ENCODE measurements at regions not wholly inside any gene's neighbourhood (a gene's known extent, or its start where the extent isn't known, plus 50 kb on each side); places are given as distances from the start of the nearest gene placed in this dataset.

DNA sequence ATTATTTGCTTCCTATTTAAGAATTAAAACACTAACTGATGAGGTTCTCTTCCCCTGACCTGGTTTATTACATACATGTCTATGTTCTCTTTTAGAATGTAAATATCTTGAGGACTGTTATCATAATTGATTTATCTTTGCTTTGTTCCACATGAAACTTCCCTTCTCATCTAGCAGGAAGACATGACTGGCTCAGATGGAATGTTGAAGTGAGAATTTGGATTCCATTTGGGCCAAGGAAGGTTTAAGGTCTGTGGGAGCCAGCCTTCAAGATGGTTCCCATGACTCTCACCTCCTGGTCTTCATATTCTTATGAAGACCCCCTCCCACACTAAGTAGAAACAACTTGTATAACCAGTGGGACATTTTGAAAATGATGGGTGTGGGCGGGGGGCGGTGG, 222.2 kb upstream of the GADL1 start:
- H3K27me3 ChIP-seq (ENCODE audit: insufficient read depth, low read length, poor library complexity, severe bottlenecking) = no peaks in the 10 kb centered on the region
- no peaks in the 10 kb centered on the region for H4K20me1 ChIP-seq (ENCODE audit: insufficient read depth, low read length, poor library complexity, severe bottlenecking)
- H3K9me2 ChIP-seq (replicated peaks; ENCODE audit: low read depth, low read length) = no peaks in the 10 kb centered on the region
- no peaks in the 10 kb centered on the region for H3F3A ChIP-seq (ENCODE audit: low read depth)
- no peaks in the 10 kb centered on the region for H3K79me2 ChIP-seq (ENCODE audit: insufficient read depth, low read length)
- H3K4me1 ChIP-seq (ENCODE audit: insufficient read depth, low read length, poor library complexity, severe bottlenecking) = peaks cover 6% of the 10 kb centered on the region
- no peak overlapping the region for H3K9ac ChIP-seq (ENCODE audit: low read depth, low read length, poor library complexity, severe bottlenecking)
- H3K9me3 ChIP-seq (ENCODE audit: insufficient read depth, low read depth, low read length) = 0 out of 2 replicates have a peak, but pooled peaks cover 6% of the 10 kb centered on the region
- H3K4me3 ChIP-seq (ENCODE audit: low read length, poor library complexity, severe bottlenecking) = no peak overlapping the region
- no peak overlapping the region for H3K4me2 ChIP-seq (ENCODE audit: low read depth, low read length, poor library complexity, severe bottlenecking)
- TF ChIP-seq, protein P1, sequence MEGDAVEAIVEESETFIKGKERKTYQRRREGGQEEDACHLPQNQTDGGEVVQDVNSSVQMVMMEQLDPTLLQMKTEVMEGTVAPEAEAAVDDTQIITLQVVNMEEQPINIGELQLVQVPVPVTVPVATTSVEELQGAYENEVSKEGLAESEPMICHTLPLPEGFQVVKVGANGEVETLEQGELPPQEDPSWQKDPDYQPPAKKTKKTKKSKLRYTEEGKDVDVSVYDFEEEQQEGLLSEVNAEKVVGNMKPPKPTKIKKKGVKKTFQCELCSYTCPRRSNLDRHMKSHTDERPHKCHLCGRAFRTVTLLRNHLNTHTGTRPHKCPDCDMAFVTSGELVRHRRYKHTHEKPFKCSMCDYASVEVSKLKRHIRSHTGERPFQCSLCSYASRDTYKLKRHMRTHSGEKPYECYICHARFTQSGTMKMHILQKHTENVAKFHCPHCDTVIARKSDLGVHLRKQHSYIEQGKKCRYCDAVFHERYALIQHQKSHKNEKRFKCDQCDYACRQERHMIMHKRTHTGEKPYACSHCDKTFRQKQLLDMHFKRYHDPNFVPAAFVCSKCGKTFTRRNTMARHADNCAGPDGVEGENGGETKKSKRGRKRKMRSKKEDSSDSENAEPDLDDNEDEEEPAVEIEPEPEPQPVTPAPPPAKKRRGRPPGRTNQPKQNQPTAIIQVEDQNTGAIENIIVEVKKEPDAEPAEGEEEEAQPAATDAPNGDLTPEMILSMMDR (conservative IDR thresholded peaks at IDR 0.05; ENCODE audit: low read length) = no peak
- no peaks in the 10 kb centered on the region for H3K36me3 ChIP-seq (ENCODE audit: insufficient read depth, low read length)
- H2AFZ ChIP-seq (ENCODE audit: low read length) = no peak overlapping the region

DNA sequence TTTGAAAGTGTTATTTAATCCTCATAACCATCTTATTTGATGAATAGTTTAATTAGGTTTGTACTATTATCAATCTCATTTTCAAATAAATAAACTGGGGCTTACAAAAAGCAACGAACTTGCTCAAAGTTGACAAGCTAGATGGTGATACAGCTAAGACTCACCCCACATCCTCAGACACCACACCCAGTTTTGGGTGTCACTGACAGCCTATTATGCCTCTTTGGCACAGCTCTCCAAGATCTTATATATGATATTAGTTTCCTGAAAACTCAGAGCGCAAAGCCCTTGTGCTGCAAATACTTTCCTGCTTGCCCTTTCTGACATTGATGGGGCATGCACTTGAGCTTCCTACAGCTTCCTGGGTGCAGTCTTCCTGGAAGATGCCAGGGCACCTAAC, 223.4 kb upstream of the GADL1 start:
- no peak overlapping the region for H3K9ac ChIP-seq (ENCODE audit: low read depth, low read length, poor library complexity, severe bottlenecking)
- peaks cover 6% of the 10 kb centered on the region for H3K4me1 ChIP-seq (ENCODE audit: insufficient read depth, low read length, poor library complexity, severe bottlenecking)
- H2AFZ ChIP-seq (ENCODE audit: low read length) = no peak overlapping the region
- H3K4me3 ChIP-seq (ENCODE audit: low read length, poor library complexity, severe bottlenecking) = no peak overlapping the region
- no peaks in the 10 kb centered on the region for H3K9me2 ChIP-seq (replicated peaks; ENCODE audit: low read depth, low read length)
- TF ChIP-seq, protein P1 (conservative IDR thresholded peaks at IDR 0.05; ENCODE audit: low read length) = no peak
- TF ChIP-seq EZH2phosphoT487 (IDR thresholded peaks at IDR 0.05; ENCODE audit: borderline replicate concordance) = no peak
- no peaks in the 10 kb centered on the region for H4K20me1 ChIP-seq (ENCODE audit: insufficient read depth, low read length, poor library complexity, severe bottlenecking)
- no peaks in the 10 kb centered on the region for H3K27me3 ChIP-seq (ENCODE audit: insufficient read depth, low read length, poor library complexity, severe bottlenecking)
- H3F3A ChIP-seq (ENCODE audit: low read depth) = no peaks in the 10 kb centered on the region
- no peaks in the 10 kb centered on the region for H3K36me3 ChIP-seq (ENCODE audit: insufficient read depth, low read length)
- H3K79me2 ChIP-seq (ENCODE audit: insufficient read depth, low read length) = no peaks in the 10 kb centered on the region
- 0 out of 2 replicates have a peak, but pooled peaks cover 6% of the 10 kb centered on the region for H3K9me3 ChIP-seq (ENCODE audit: insufficient read depth, low read depth, low read length)
- no peak overlapping the region for H3K4me2 ChIP-seq (ENCODE audit: low read depth, low read length, poor library complexity, severe bottlenecking)

DNA sequence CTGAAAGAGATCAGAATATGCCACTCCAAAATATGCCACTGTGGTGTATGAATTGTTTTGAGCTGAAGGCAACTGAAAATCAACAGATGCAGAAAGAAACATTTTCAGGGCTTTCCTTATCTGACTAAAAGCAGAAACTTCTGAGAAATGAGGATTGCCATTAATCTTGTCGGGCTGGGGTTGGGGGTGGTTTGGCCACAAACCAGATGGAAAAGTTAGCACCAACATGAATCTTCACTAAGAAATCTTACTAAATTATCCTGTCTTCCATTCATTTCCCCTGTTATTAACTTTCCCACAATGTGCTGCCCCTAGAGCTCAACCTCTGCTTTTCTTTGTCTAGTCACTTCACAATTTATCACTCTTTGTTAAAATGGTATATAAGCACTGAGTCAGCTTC, 229.9 kb upstream of the GADL1 start:
- Histone ChIP-seq H3K9me2 (replicated peaks; ENCODE audit: low read depth, low read length) (no peaks in the 10 kb centered on the region), H3F3A (ENCODE audit: low read depth) (no peaks in the 10 kb centered on the region), H2AFZ (ENCODE audit: low read length) (no peak overlapping the region), H3K4me2 (ENCODE audit: low read depth, low read length, poor library complexity, severe bottlenecking) (no peak overlapping the region), H3K27me3 (ENCODE audit: insufficient read depth, low read length, poor library complexity, severe bottlenecking) (no peaks in the 10 kb centered on the region), H3K4me1 (ENCODE audit: insufficient read depth, low read length, poor library complexity, severe bottlenecking) (no peaks in the 10 kb centered on the region), H3K4me3 (ENCODE audit: low read length, poor library complexity, severe bottlenecking) (no peak overlapping the region), H3K79me2 (ENCODE audit: insufficient read depth, low read length) (no peaks in the 10 kb centered on the region), H3K9ac (ENCODE audit: low read depth, low read length, poor library complexity, severe bottlenecking) (no peak overlapping the region), H4K20me1 (ENCODE audit: insufficient read depth, low read length, poor library complexity, severe bottlenecking) (no peaks in the 10 kb centered on the region), H3K36me3 (ENCODE audit: insufficient read depth, low read length) (no peaks in the 10 kb centered on the region), H3K9me3 (ENCODE audit: insufficient read depth, low read depth, low read length) (peaks cover 1% of the 10 kb centered on the region; the same call in 1 of the 2 replicates)
- TF ChIP-seq EZH2phosphoT487 (IDR thresholded peaks at IDR 0.05; ENCODE audit: borderline replicate concordance) = no peak
- TF ChIP-seq, protein P1 (conservative IDR thresholded peaks at IDR 0.05; ENCODE audit: low read length) = no peak

Data from Loucy (cell line).